HCT116 (cell line): ENCODE measurements at regions not wholly inside any gene's neighbourhood (a gene's known extent, or its start where the extent isn't known, plus 50 kb on each side); places are given as distances from the start of the nearest gene placed in this dataset.
A peak's percentile ranks its signal among the peaks of the same experiment; 100 is the strongest.

Source experiments
- ATAC-seq: fragments of 200-7000 bp; cut with Tn5 transposase; 2 replicates; pipeline ENCODE4 v1.9.1; 2020; ENCODE audit warnings: mild to moderate bottlenecking, moderate library complexity
- BruUV-seq: library from RNA; stranded (reverse); fragments of 400-500 nt; replicated peaks from 2 replicates; lab custom pipeline; 2021; lab: Mats Ljungman, UMichigan
- CTCF ChIA-PET: fragments of 300-600 bp; sonication (Branson Sonifier 250); formaldehyde crosslinking; loops from one replicate; lab custom pipeline; 2021; ENCODE audit warnings: antibody characterized with exemption; lab: Charles Lee
- POLR2A ChIA-PET: fragments of 300-600, 350-600 bp; sonication (Branson Sonifier 250); formaldehyde crosslinking; loops from one replicate; lab custom pipeline; 2021; ENCODE audit warnings: antibody characterized with exemption; lab: Charles Lee
- RAD21 ChIA-PET, 2 experiments: fragments of 300-600 bp; sonication (Branson Sonifier 250); formaldehyde crosslinking; loops; one replicate each; lab custom pipeline; 2023; ENCODE audit warnings: low total read pairs in 2 of 2; ENCODE audit not compliant: uncharacterized antibody in 2 of 2, unreplicated experiment in 2 of 2, low non-redundant PET in 1 of 2; lab: Charles Lee
- DNase-seq: peaks from one replicate; pipeline ENCODE4 v3.0.0-alpha.2; 2010; ENCODE audit warnings: low read depth, low spot score
- H2AFZ ChIP-seq: fragments of 200-600 bp; shearing (Covaris generic), sonication (generic); 2 replicates; pipeline ENCODE4 v1.6.1; 2017; ENCODE audit warnings: low read depth, mixed run types, mixed read lengths, antibody characterized with exemption, low read length; ENCODE audit not compliant: poor library complexity, severe bottlenecking
- H3K27ac ChIP-seq: 2 replicates; pipeline ENCODE4 v1.5.1; 2012; ENCODE audit warnings: low read depth, low read length
- H3K27me3 ChIP-seq: fragments of 200-600 bp; sonication (generic); 2 replicates; pipeline ENCODE4 v1.6.1; 2016; ENCODE audit warnings: mixed run types, low read length, mixed read lengths; ENCODE audit not compliant: insufficient read depth
- H3K36me3 ChIP-seq, 2 experiments: fragments of 200-500 bp in 1 of 2; fragments of 200-600 bp in 1 of 2; sonication (Bioruptor generic) in 1 of 2; sonication (generic) in 1 of 2; 2 replicates each; pipeline versions ENCODE4 v1.5.1 to v1.6.1; 2014 to 2016; ENCODE audit warnings: low read length in 2 of 2, inconsistent platforms in 1 of 2, mixed read lengths in 1 of 2, mixed run types in 1 of 2; ENCODE audit not compliant: insufficient read depth in 2 of 2, control insufficient read depth in 1 of 2
- H3K4me1 ChIP-seq, 2 experiments: fragments of 200-600 bp in 1 of 2; sonication (generic) in 1 of 2; 2 replicates each; pipeline versions ENCODE4 v1.5.1 to v1.6.1; 2012 to 2017; ENCODE audit warnings: low read length in 2 of 2, inconsistent platforms in 1 of 2, mild to moderate bottlenecking in 1 of 2, mixed read lengths in 1 of 2, mixed run types in 1 of 2, moderate library complexity in 1 of 2; ENCODE audit not compliant: insufficient read depth in 2 of 2, control insufficient read depth in 1 of 2
- H3K4me2 ChIP-seq: fragments of 200-600 bp; sonication (generic); 2 replicates; pipeline ENCODE4 v1.6.1; 2017; ENCODE audit warnings: mixed run types, low read length, mixed read lengths
- H3K4me3 ChIP-seq, 2 experiments: fragments of 200-600 bp in 1 of 2; sonication (generic) in 1 of 2; replicated peaks in 1 of 2; 2 replicates each; pipeline ENCODE4 v1.5.1; 2011 to 2016; ENCODE audit warnings: low read length in 2 of 2, control low read depth in 1 of 2, low read depth in 1 of 2, mild to moderate bottlenecking in 1 of 2, mixed read lengths in 1 of 2, mixed run types in 1 of 2
- H3K79me2 ChIP-seq: fragments of 200-600 bp; sonication (generic); 2 replicates; pipeline ENCODE4 v1.6.1; 2017; ENCODE audit warnings: mild to moderate bottlenecking, mixed run types, low read length, moderate library complexity, mixed read lengths; ENCODE audit not compliant: insufficient read depth
- H3K9ac ChIP-seq: fragments of 200-600 bp; sonication (generic); 2 replicates; pipeline ENCODE4 v1.6.1; 2016; ENCODE audit warnings: low read length, mixed read lengths
- H3K9me2 ChIP-seq: fragments of 200-600 bp; sonication (generic), shearing (Covaris generic); 2 replicates; pipeline ENCODE4 v1.6.1; 2017; ENCODE audit warnings: mixed run types, mild to moderate bottlenecking, moderate library complexity; ENCODE audit not compliant: insufficient read depth
- H3K9me3 ChIP-seq, 2 experiments: fragments of 200-500 bp in 1 of 2; fragments of 200-600 bp in 1 of 2; sonication (Bioruptor generic) in 1 of 2; sonication (generic) in 1 of 2; 2 replicates each; pipeline ENCODE4 v1.6.1; 2014 to 2017; ENCODE audit warnings: low read length in 2 of 2, mixed read lengths in 2 of 2, inconsistent platforms in 1 of 2, low read depth in 1 of 2, mild to moderate bottlenecking in 1 of 2, mixed run types in 1 of 2, moderate library complexity in 1 of 2; ENCODE audit not compliant: control insufficient read depth in 1 of 2, insufficient read depth in 1 of 2
- H4K20me1 ChIP-seq: fragments of 200-600 bp; sonication (generic), shearing (Covaris generic); 2 replicates; pipeline ENCODE4 v1.6.1; 2017; ENCODE audit warnings: mixed run types, mild to moderate bottlenecking, moderate library complexity; ENCODE audit not compliant: insufficient read depth
- CEBPB ChIP-seq: IDR thresholded peaks from 2 replicates; pipeline ENCODE4 v1.6.1; 2012; ENCODE audit warnings: low read depth
- CTCF ChIP-seq, 3 experiments: fragments of 200-600 bp in 1 of 3; sonication (generic) in 1 of 3; IDR thresholded peaks in 2 of 3; conservative IDR thresholded peaks in 1 of 3; 2 replicates each; pipeline ENCODE4 v1.5.1; 2012 to 2017; ENCODE audit warnings: low read depth in 2 of 3, low read length in 2 of 3, antibody characterized with exemption in 1 of 3, borderline replicate concordance in 1 of 3, control low read depth in 1 of 3, mild to moderate bottlenecking in 1 of 3, mixed read lengths in 1 of 3, mixed run types in 1 of 3, moderate library complexity in 1 of 3; ENCODE audit not compliant: insufficient read depth in 1 of 3
- EGR1 ChIP-seq: IDR thresholded peaks from 2 replicates; pipeline ENCODE4 v1.6.1; 2012; ENCODE audit warnings: low read depth
- EZH2phosphoT487 ChIP-seq: fragments of 200-600 bp; IDR thresholded peaks from 2 replicates; pipeline ENCODE4 v1.6.1; 2018; ENCODE audit warnings: antibody characterized with exemption, borderline replicate concordance
- MAX ChIP-seq: IDR thresholded peaks from 2 replicates; pipeline ENCODE4 v1.6.1; 2012
- POLR2AphosphoS5 ChIP-seq: IDR thresholded peaks from 2 replicates; pipeline ENCODE4 v1.6.1; 2011; ENCODE audit warnings: mild to moderate bottlenecking, low read depth, low read length, moderate library complexity
- REST ChIP-seq: IDR thresholded peaks from 2 replicates; pipeline ENCODE4 v1.6.1; 2012; ENCODE audit warnings: low read depth
- YY1 ChIP-seq: IDR thresholded peaks from 2 replicates; pipeline ENCODE4 v1.6.1; 2011; ENCODE audit warnings: low read length, low read depth, moderate library complexity, mild to moderate bottlenecking; ENCODE audit not compliant: insufficient replicate concordance; ENCODE audit errors: extremely low read depth
- ZNF274 ChIP-seq: fragments of 200-500 bp; sonication (Bioruptor generic); IDR thresholded peaks from 2 replicates; pipeline ENCODE4 v1.6.1; 2014; ENCODE audit warnings: mild to moderate bottlenecking, low read depth, low read length, inconsistent platforms
- intact Hi-C: fragments of 100-400 bp; cut with micrococcal nuclease; formaldehyde crosslinking; loops from 2 replicates; pipeline ENCODE4 v1.10.0; 2022

- Histone ChIP-seq H3K4me3 (no peak overlapping the region), H3K9me3 (no peaks in the 10 kb centered on the region), H3K4me1 (peaks cover 0 to 26% of the 10 kb centered on the region in 2 experiments; a peak in 1 of 4 replicates), H3K4me2 (no peak overlapping the region), H3K9me2 (no peaks in the 10 kb centered on the region), H3K27me3 (no peaks in the 10 kb centered on the region), H3K36me3 (no peaks in the 10 kb centered on the region), H3K9ac (no peak overlapping the region), H2AFZ (no peak overlapping the region), H3K27ac (no peak overlapping the region), H4K20me1 (no peaks in the 10 kb centered on the region), H3K79me2 (no peaks in the 10 kb centered on the region)
- CTCF ChIA-PET, result interaction anchor here (0.7 to 2.5 kb wide), 15 partner anchors 26 to 330 kb away, joined by 3 to 33 read pairs (median 4); partner anchors contain the start of genes C1QTNF5 and USP2
- ATAC-seq, result peak; percentile 33
- POLR2A ChIA-PET, result no interaction called here
- no TSS peak for BruUV-seq
- intact Hi-C loops, result loop anchor here (1.0 to 5.0 kb wide), 4 partner anchors 118 to 372 kb away; partner anchors contain the start of genes ABCG4, CBL and DPAGT1
- RAD21 ChIA-PET, result interaction anchor here (0.8 to 1.5 kb wide), 4 partner anchors 113 to 136 kb away, joined by 4 to 7 read pairs (median 6); no protein-coding TSS in a partner anchor
- no peak for DNase-seq
- no peak for TF ChIP-seq YY1
- TF ChIP-seq EZH2phosphoT487, result no peak
- TF ChIP-seq EGR1, result no peak
- no peak for TF ChIP-seq CTCF (IDR thresholded peaks at IDR 0.05 in 2 of 3, conservative IDR thresholded peaks at IDR 0.05 in 1 of 3; ENCODE audit: borderline replicate concordance in 1 of 3, insufficient read depth in 1 of 3, low read depth in 2 of 3, low read length in 2 of 3)
- no peak for TF ChIP-seq REST
- TF ChIP-seq MAX, result no peak
- no peak for TF ChIP-seq POLR2AphosphoS5
- TF ChIP-seq CEBPB, result no peak
- TF ChIP-seq ZNF274, result no peak
Measured at GRCh38 chr11:119473901-119474681, 51.1 kb upstream of the THY1 start.
